Esophagus squamous epithelium (tissue), 5 donors: ENCODE measurements at regions not wholly inside any gene's neighbourhood (a gene's known extent, or its start where the extent isn't known, plus 50 kb on each side); places are given as distances from the start of the nearest gene placed in this dataset.

Experiments used
- DNase-seq: peaks from one replicate; lab custom pipeline; 2025; lab: John Stamatoyannopoulos, UW
- H3K27ac ChIP-seq, 4 donors: fragments of 200-600 bp; sonication (generic); one replicate each; pipeline ENCODE4 v1.5.1; 2016 to 2019; ENCODE audit warnings: mild to moderate bottlenecking in 1 of 4
- H3K27me3 ChIP-seq, 4 donors: fragments of 200-600 bp; sonication (generic); 1 replicate in 3 of 4; 2 replicates in 1 of 4; pipeline versions ENCODE4 v1.5.1 to v1.6.0; 2017 to 2021; ENCODE audit warnings: antibody characterized with exemption in 1 of 4
- H3K36me3 ChIP-seq, 3 donors: fragments of 200-600 bp; sonication (generic); one replicate each; pipeline ENCODE4 v1.5.1; 2016 to 2019
- H3K4me1 ChIP-seq, 3 donors: fragments of 200-600 bp; sonication (generic); one replicate each; pipeline ENCODE4 v1.5.1; 2017 to 2019
- H3K4me3 ChIP-seq, 4 donors: fragments of 200-600 bp; sonication (generic); 1 replicate in 3 of 4; 2 replicates in 1 of 4; pipeline ENCODE4 v1.5.1; 2016 to 2019; ENCODE audit warnings: mild to moderate bottlenecking in 2 of 4, moderate library complexity in 1 of 4
- H3K9me3 ChIP-seq, 3 donors: fragments of 200-600 bp; sonication (generic); one replicate each; pipeline ENCODE4 v1.5.1; 2016 to 2019
- POLR2A ChIP-seq, 4 donors: fragments of 450-650 bp; IDR thresholded peaks; one replicate each; pipeline ENCODE4 v1.6.1; 2017; ENCODE audit warnings: antibody characterized with exemption in 4 of 4, mild to moderate bottlenecking in 4 of 4, moderate library complexity in 3 of 4
- WGBS, 2 donors: methylation state at CpG; one replicate each; pipeline ENCODE4 v1.1.5; 2018; 5-methylcytosine and 5-hydroxymethylcytosine counted together
- intact Hi-C: fragments of 100-400 bp; cut with DNase I; formaldehyde crosslinking; loops from one replicate; pipeline ENCODE4 v1.15.0; 2022
- TF ChIP-seq, protein P1 (sequence below), 6 experiments: fragments of 450-650 bp in 4 of 6; fragments of 200-600 bp in 2 of 6; sonication (generic) in 2 of 6; IDR thresholded peaks; one replicate each; pipeline ENCODE4 v1.5.1; 2016 to 2019; ENCODE audit warnings: antibody characterized with exemption in 6 of 6, mild to moderate bottlenecking in 4 of 6, moderate library complexity in 4 of 6
- donor health status: DM: yes; HTN: yes; CAD: no.

- intact Hi-C loops = no loop called here
- Histone ChIP-seq H3K27me3 (no peaks in the 10 kb centered on the region), H3K4me3 (no peak overlapping the region), H3K4me1 (no peaks in the 10 kb centered on the region), H3K27ac (no peak overlapping the region), H3K9me3 (no peaks in the 10 kb centered on the region), H3K36me3 (no peaks in the 10 kb centered on the region)
- TF ChIP-seq POLR2A (IDR thresholded peaks at IDR 0.05) = no peak
- no peak for DNase-seq
- 50 to 63% methylated on average over 3 of the region's 3 CpGs for WGBS, 2 donors
Measured at GRCh38 chr5:44697025-44697424, 111.7 kb upstream of the MRPS30 start.

DNA sequence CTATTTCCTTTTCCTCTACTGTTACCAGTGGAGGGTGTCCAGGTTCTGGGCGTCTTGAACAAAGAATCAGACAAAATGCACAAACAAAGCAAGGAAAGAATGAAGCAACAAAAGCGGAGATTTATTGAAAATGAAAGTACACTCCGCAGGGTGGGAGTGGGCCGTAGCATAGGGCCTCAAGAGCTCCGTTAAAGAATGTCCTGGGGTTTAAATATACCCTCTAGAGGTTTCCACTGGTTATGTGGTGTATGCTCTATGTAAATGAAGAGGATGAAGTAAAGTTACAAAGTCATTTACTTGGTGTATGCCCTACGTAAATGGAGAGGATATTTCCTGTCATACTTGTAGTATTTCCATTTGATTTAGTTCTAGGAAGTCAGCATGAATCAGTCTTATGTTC lies 113.5 kb upstream of the MRPS30 start:
- Histone ChIP-seq H3K4me1 (no peaks in the 10 kb centered on the region), H3K4me3 (no peak overlapping the region), H3K27ac (no peak overlapping the region), H3K36me3 (no peaks in the 10 kb centered on the region), H3K27me3 (no peaks in the 10 kb centered on the region), H3K9me3 (no peaks in the 10 kb centered on the region)
- DNase-seq = no peak
- WGBS, 2 donors = 67 to 80% methylated on average over 6 of the region's 6 CpGs
- intact Hi-C loops = no loop called here
- TF ChIP-seq, protein P1, sequence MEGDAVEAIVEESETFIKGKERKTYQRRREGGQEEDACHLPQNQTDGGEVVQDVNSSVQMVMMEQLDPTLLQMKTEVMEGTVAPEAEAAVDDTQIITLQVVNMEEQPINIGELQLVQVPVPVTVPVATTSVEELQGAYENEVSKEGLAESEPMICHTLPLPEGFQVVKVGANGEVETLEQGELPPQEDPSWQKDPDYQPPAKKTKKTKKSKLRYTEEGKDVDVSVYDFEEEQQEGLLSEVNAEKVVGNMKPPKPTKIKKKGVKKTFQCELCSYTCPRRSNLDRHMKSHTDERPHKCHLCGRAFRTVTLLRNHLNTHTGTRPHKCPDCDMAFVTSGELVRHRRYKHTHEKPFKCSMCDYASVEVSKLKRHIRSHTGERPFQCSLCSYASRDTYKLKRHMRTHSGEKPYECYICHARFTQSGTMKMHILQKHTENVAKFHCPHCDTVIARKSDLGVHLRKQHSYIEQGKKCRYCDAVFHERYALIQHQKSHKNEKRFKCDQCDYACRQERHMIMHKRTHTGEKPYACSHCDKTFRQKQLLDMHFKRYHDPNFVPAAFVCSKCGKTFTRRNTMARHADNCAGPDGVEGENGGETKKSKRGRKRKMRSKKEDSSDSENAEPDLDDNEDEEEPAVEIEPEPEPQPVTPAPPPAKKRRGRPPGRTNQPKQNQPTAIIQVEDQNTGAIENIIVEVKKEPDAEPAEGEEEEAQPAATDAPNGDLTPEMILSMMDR (IDR thresholded peaks at IDR 0.05) = no peak
- no peak for TF ChIP-seq POLR2A (IDR thresholded peaks at IDR 0.05)

DNA sequence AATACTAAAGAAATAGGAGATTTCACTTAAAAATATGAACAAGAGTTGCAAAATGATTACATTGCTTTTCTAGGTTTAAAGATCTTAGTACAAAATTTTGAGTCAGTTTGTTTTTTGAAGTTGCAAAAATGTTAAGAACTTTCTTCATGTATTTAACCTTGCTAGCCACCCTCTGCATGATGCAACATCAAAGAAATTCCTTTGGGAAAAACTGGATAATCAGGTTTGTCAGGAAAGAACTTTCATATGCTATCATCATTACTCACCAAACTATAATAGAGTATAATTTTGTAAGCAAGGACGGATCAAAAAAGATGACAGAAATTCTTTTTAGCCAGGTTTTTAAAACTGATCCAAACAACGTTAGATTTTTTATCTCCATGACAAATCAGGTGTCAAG lies 116.9 kb upstream of the MRPS30 start:
- H3K4me1 ChIP-seq = no peaks in the 10 kb centered on the region
- no peak for DNase-seq
- H3K9me3 ChIP-seq = no peaks in the 10 kb centered on the region
- H3K27ac ChIP-seq = no peak overlapping the region
- no peak overlapping the region for H3K4me3 ChIP-seq
- intact Hi-C loops = no loop called here
- H3K36me3 ChIP-seq = no peaks in the 10 kb centered on the region
- WGBS, 2 donors = 23 to 41% methylated on average over 2 of the region's 2 CpGs
- TF ChIP-seq, protein P1 (IDR thresholded peaks at IDR 0.05) = no peak
- TF ChIP-seq POLR2A (IDR thresholded peaks at IDR 0.05) = no peak
- H3K27me3 ChIP-seq = no peaks in the 10 kb centered on the region

GRCh38 chr5:44681906-44682305 lies 126.8 kb upstream of the MRPS30 start:
- Histone ChIP-seq H3K36me3 (no peaks in the 10 kb centered on the region), H3K27ac (no peak overlapping the region), H3K9me3 (no peaks in the 10 kb centered on the region), H3K4me3 (no peak overlapping the region), H3K4me1 (no peaks in the 10 kb centered on the region), H3K27me3 (no peaks in the 10 kb centered on the region)
- 82 to 86% methylated on average over 4 of the region's 4 CpGs for WGBS, 2 donors
- TF ChIP-seq POLR2A (IDR thresholded peaks at IDR 0.05) = no peak
- TF ChIP-seq, protein P1 (IDR thresholded peaks at IDR 0.05) = no peak
- intact Hi-C loops = no loop called here
- DNase-seq = no peak

- Histone ChIP-seq H3K4me3 (no peak overlapping the region), H3K27me3 (no peaks in the 10 kb centered on the region), H3K9me3 (no peaks in the 10 kb centered on the region), H3K36me3 (no peaks in the 10 kb centered on the region), H3K4me1 (no peaks in the 10 kb centered on the region), H3K27ac (no peak overlapping the region)
- DNase-seq = no peak
- intact Hi-C loops = no loop called here
- TF ChIP-seq, protein P1 (IDR thresholded peaks at IDR 0.05) = no peak
- TF ChIP-seq POLR2A (IDR thresholded peaks at IDR 0.05) = no peak
Measured at GRCh38 chr5:44679214-44679613, 129.5 kb upstream of the MRPS30 start.

DNA sequence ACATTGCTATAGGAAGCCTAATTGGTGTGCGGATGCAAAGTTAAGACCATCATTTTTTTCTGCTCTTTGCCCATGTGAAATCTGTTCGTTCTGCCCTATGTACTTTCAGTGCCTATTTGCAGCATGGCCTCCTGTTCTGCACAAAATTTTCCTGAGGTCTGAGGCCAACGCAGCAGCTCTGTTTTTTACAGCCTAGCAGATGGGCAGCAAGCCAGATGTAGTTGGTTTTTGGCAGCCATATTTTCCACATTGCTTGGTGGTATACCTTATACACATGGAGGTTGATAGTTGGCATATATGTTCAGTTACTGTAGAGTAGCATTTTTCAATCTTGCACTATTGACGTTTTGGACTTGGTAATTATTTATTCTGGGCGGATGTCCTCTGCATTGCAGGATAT lies 133.5 kb upstream of the MRPS30 start:
- no peak overlapping the region for H3K27ac ChIP-seq
- H3K4me3 ChIP-seq = no peak overlapping the region
- no peaks in the 10 kb centered on the region for H3K36me3 ChIP-seq
- no peak for DNase-seq
- H3K27me3 ChIP-seq = no peaks in the 10 kb centered on the region
- WGBS, 2 donors = 73 to 78% methylated on average over 5 of the region's 5 CpGs
- H3K9me3 ChIP-seq = no peaks in the 10 kb centered on the region
- no peaks in the 10 kb centered on the region for H3K4me1 ChIP-seq
- TF ChIP-seq POLR2A (IDR thresholded peaks at IDR 0.05) = no peak
- TF ChIP-seq, protein P1 (IDR thresholded peaks at IDR 0.05) = no peak
- intact Hi-C loops = no loop called here
